ENCODE measurements at regions not wholly inside any gene's neighbourhood (a gene's known extent, or its start where the extent isn't known, plus 50 kb on each side); places are given as distances from the start of the nearest gene placed in this dataset.

DNA sequence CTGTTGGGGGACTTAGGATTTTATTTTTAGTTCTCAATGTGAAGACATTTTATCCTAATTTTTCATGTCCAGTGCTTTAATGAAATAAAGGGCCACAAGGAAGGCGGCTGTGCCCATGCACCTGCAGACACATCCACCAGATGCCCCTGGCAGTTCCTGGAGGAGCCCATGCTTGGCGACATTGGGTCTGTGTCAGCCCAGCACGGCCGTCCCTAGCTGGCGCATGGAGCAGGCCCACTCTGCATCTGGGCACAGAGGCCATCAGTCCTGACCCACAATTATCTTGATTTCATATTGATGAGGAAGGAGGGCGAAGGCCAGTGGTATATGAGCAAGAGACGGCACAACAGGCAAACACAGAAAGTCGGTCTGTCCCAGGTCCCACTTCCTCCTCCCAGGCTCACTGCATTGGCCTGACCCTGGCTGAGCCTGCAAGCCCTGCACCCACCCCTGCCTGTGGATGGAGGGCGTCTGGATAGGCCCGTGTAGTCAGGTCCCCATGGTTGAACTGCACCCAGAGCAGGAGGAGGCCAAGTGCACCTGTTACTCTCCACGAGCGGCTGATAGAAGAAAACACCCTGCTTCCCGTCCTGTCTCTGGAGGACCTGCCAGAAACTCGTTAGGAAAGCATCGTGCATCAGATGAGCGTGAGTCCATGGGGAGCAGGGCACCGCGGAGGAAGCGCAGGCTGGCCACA lies 296.9 kb downstream of the BRD1 start:
- Histone ChIP-seq H2AFZ (ENCODE audit: low read depth, low read length) (no peak overlapping the region), H3K36me3 (ENCODE audit: insufficient read depth, low read length) (no peaks in the 10 kb centered on the region), H3K4me1 (ENCODE audit: insufficient read depth, low read length) (no peaks in the 10 kb centered on the region), H3K9me3 (ENCODE audit: low read length) (no peaks in the 10 kb centered on the region), H3K27me3 (ENCODE audit: insufficient read depth, low read length) (peaks cover 4% of the 10 kb centered on the region), H3K4me3 (ENCODE audit: low read length) (no peak overlapping the region)

DNA sequence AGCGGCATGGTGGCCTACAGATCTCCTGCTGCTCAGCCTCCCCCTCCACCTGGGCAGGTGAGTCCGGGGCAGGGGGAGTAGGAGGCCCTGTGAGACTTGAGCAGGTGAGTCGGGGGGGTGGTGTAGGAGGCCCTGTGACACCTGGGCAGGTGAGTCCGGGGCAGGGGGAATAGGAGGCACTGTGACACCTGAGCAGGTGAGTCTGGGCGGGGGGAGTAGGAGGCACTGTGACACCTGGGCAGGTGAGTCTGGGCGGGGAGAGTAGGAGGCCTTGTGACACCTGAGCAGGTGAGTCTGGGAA lies 299.3 kb downstream of the BRD1 start:
- H3K4me3 ChIP-seq (ENCODE audit: low read length), result no peak overlapping the region
- no peaks in the 10 kb centered on the region for H3K9me3 ChIP-seq (ENCODE audit: low read length)
- no peaks in the 10 kb centered on the region for H3K27me3 ChIP-seq (ENCODE audit: insufficient read depth, low read length)
- H3K36me3 ChIP-seq (ENCODE audit: insufficient read depth, low read length), result no peaks in the 10 kb centered on the region
- H2AFZ ChIP-seq (ENCODE audit: low read depth, low read length), result no peak overlapping the region
- H3K4me1 ChIP-seq (ENCODE audit: insufficient read depth, low read length), result no peaks in the 10 kb centered on the region

DNA sequence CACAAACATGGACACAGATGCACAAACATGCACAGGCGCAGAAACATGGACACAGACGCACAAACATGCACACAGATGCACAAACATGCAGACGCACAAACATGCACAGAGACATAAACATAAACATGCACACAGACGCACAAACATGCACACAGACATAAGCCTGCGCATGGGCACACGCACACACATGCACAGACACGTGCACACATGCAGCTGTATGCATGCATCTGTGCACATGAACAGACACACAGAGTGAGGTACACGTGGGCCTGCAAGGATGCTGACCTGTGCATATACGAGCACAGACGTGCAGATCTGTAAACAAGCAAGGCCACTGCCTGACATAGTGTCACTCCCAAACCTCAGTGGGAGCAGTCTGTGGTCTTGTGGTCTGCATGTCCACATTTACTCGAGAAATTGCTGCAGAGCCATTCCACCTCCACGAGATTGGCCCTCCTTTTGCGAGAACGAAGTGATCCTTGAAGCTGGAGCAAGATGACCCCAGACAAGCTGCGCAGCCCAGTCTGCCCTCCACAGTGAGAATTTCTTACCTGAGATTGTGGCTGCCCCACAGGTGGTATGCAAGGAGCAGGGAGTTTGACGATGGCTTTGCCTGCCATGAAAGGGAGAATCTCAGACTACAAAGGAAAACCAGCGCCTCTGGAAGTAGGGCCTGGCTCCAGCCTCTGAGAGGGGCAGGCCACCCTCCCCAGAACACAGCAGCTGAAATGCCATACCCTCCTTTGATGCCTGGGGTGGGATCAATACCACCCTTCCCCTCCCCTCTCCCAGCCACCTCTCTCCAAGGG lies 299.9 kb downstream of the BRD1 start:
- no peaks in the 10 kb centered on the region for H3K36me3 ChIP-seq (ENCODE audit: insufficient read depth, low read length)
- H3K4me3 ChIP-seq (ENCODE audit: low read length), result no peak overlapping the region
- H3K27me3 ChIP-seq (ENCODE audit: insufficient read depth, low read length), result no peaks in the 10 kb centered on the region
- no peaks in the 10 kb centered on the region for H3K9me3 ChIP-seq (ENCODE audit: low read length)
- H2AFZ ChIP-seq (ENCODE audit: low read depth, low read length), result no peak overlapping the region
- no peaks in the 10 kb centered on the region for H3K4me1 ChIP-seq (ENCODE audit: insufficient read depth, low read length)

DNA sequence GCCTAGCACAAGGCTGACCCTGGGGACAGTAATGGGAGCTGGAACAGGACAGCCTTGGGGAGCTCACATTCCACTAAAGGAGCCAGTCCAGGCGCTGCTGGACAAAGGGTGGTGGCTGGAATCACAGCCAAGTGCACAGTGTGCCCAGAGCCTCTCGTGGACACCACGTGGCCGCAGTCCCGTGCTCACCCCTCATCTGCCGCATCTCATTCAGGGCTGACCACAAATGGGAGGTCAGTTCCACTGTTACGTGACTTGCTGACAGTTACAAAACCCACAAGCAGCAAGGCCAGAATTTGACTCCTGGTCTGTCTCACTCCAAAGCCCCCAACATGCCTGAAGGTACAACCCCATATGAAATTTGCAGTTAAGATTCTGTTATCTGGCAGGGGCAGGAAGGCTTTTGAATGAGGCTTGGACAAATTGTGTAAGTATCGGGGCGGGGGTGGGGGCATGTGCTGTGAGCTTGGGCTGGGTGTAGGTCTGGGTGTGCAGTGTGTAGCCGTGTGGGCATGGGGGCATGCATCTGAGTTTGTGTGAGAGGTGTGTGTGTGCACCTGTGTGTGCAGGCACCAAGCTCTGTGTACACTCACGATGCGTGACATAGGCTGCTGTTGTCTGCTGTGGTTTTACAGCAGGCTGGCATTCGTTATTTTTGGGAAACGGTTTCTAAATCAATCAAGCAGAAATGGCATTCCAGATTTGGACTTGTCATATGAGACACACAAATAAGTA lies 301.7 kb downstream of the BRD1 start:
- no peaks in the 10 kb centered on the region for H3K36me3 ChIP-seq (ENCODE audit: insufficient read depth, low read length)
- no peak overlapping the region for H2AFZ ChIP-seq (ENCODE audit: low read depth, low read length)
- no peaks in the 10 kb centered on the region for H3K4me1 ChIP-seq (ENCODE audit: insufficient read depth, low read length)
- no peaks in the 10 kb centered on the region for H3K27me3 ChIP-seq (ENCODE audit: insufficient read depth, low read length)
- H3K4me3 ChIP-seq (ENCODE audit: low read length), result no peak overlapping the region
- no peaks in the 10 kb centered on the region for H3K9me3 ChIP-seq (ENCODE audit: low read length)

DNA sequence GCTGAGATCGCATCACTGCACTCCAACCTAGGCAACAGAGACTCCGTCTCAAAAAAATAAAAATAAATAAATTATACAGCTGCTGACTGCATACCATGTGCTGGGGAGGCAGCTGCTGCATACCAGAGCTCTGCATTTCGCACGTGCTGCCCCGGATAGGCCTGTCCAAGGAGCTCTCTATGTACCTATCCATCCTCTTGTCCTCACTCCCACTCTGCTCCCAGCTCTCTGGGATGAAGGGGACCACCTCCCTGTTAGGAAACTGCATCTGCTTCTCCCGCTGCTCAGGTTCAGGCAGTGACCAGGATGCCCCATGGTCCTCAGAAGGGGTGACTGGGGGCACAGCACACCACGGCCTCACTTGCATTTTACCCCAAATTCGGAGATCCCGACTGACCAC lies 302.3 kb downstream of the BRD1 start:
- no peaks in the 10 kb centered on the region for H3K4me1 ChIP-seq (ENCODE audit: insufficient read depth, low read length)
- H3K36me3 ChIP-seq (ENCODE audit: insufficient read depth, low read length), result no peaks in the 10 kb centered on the region
- H3K9me3 ChIP-seq (ENCODE audit: low read length), result peaks cover 1% of the 10 kb centered on the region
- H2AFZ ChIP-seq (ENCODE audit: low read depth, low read length), result no peak overlapping the region
- H3K27me3 ChIP-seq (ENCODE audit: insufficient read depth, low read length), result no peaks in the 10 kb centered on the region
- no peak overlapping the region for H3K4me3 ChIP-seq (ENCODE audit: low read length)

DNA sequence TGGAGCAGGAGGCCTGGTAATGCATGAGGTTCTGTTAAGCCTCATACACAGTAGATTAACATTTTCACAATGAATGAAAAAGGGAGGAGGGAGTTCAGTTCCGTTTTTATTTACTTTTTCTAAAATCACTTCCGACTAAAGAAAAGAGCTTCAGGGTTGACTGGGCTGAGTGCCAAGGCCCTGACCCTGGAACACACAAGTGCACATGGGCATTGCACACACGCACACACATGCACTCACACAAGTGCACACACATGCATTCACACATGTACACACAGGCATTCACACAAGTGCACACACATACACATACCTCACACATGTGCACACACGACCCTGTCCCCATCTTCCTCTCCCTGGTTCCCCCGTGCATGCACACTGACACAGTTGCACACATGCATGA lies 303.3 kb downstream of the BRD1 start:
- Histone ChIP-seq H2AFZ (ENCODE audit: low read depth, low read length) (no peak overlapping the region), H3K27me3 (ENCODE audit: insufficient read depth, low read length) (no peaks in the 10 kb centered on the region), H3K9me3 (ENCODE audit: low read length) (peaks cover 1% of the 10 kb centered on the region), H3K36me3 (ENCODE audit: insufficient read depth, low read length) (no peaks in the 10 kb centered on the region), H3K4me3 (ENCODE audit: low read length) (no peak overlapping the region), H3K4me1 (ENCODE audit: insufficient read depth, low read length) (no peaks in the 10 kb centered on the region)

DNA sequence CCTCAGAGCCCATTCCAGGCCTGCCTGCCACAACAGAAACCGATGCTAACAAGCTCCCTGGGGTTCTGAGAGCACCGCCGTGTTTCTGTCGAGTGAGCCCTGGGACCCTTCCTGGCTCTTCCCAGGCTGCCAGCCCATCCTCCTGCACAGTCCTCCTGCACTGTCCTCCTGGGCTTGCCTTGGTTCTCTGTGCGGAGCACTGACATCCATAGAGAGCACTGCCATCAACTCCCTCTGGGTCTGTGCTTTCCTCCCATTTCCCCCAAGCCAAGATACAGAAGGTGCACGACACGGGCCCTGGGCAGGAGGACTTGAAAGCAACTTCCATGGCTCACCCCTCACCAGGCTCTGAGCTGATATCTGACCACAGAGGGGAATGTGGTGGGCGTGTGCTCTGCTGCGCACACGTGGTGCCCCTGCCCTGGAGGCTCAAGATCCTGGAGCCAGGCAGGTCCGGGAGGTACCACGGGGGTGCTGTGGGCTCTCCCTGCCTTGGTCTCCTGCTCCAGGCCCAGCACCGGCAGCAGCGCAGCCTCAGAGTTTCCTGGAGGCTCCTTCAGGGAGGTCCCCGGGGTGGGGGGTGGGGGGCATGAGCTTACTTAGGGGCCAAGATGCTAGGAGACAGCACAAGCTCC lies 304.2 kb downstream of the BRD1 start:
- Histone ChIP-seq H2AFZ (ENCODE audit: low read depth, low read length) (no peak overlapping the region), H3K36me3 (ENCODE audit: insufficient read depth, low read length) (no peaks in the 10 kb centered on the region), H3K4me3 (ENCODE audit: low read length) (no peak overlapping the region), H3K27me3 (ENCODE audit: insufficient read depth, low read length) (no peaks in the 10 kb centered on the region), H3K9me3 (ENCODE audit: low read length) (peaks cover 1% of the 10 kb centered on the region), H3K4me1 (ENCODE audit: insufficient read depth, low read length) (no peaks in the 10 kb centered on the region)

DNA sequence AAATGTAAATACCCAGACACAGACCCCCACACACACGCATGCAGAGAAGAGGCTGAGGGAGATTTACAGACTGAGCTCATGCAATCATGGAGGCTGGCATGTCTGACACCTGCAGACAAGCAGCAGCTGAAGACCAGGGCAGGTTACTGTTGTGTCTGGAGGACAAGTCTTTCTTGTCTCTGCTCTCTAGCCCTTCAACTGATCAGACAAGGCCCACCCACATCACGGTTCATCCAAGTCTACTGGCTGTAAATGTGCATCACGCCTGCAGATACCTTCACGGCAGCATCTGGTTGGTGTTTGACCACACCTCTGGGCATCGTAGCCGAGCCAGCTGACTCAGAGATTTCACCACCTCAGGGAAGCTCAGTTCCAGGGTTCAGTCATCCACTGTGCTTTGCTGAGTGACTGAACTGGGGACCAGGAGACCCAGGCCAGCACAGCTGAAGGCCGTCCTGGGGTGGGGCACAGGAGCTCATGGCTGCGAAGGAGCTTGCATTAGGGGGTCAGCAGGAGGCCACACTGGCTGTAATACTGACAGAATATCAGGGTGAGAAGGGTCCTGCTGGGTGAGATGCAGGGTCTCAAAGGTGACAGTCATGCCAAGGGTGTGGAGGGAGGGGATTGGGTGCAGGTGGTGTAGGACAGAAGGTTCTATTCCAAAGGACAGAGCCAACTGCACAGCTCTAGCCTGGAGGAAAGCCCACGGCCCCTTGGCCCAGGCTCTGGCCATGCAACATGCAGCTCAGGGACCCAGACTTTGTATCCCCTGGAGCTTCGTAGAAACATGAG lies 304.9 kb downstream of the BRD1 start:
- Histone ChIP-seq H3K4me3 (ENCODE audit: low read length) (no peak overlapping the region), H3K27me3 (ENCODE audit: insufficient read depth, low read length) (no peaks in the 10 kb centered on the region), H3K36me3 (ENCODE audit: insufficient read depth, low read length) (no peaks in the 10 kb centered on the region), H2AFZ (ENCODE audit: low read depth, low read length) (no peak overlapping the region), H3K9me3 (ENCODE audit: low read length) (peaks cover 1% of the 10 kb centered on the region), H3K4me1 (ENCODE audit: insufficient read depth, low read length) (no peaks in the 10 kb centered on the region)

DNA sequence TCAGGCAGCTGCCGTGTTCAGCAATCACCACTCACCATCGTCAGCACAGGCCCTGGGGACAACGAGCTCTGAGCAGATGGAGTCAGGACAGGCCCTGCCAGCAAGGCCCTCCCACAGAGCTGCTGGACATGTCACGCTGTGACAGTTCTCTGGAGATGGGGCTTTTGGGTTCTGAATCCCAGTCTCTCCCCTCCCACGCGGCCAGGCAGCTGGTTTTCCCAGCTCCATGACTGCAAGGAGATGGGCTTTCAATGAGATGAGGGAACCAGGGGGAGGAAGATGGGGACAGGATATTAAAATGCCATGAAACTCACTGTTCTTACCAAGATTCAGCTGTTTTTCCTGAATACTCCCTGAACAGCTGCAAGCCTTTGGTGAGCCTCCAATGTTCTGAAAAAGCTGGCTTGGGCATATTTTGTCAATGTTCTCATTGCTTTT lies 305.9 kb downstream of the BRD1 start:
- no peaks in the 10 kb centered on the region for H3K27me3 ChIP-seq (ENCODE audit: insufficient read depth, low read length)
- no peaks in the 10 kb centered on the region for H3K36me3 ChIP-seq (ENCODE audit: insufficient read depth, low read length)
- H3K4me1 ChIP-seq (ENCODE audit: insufficient read depth, low read length), result no peaks in the 10 kb centered on the region
- H2AFZ ChIP-seq (ENCODE audit: low read depth, low read length), result no peak overlapping the region
- peaks cover 1% of the 10 kb centered on the region for H3K9me3 ChIP-seq (ENCODE audit: low read length)
- H3K4me3 ChIP-seq (ENCODE audit: low read length), result no peak overlapping the region

DNA sequence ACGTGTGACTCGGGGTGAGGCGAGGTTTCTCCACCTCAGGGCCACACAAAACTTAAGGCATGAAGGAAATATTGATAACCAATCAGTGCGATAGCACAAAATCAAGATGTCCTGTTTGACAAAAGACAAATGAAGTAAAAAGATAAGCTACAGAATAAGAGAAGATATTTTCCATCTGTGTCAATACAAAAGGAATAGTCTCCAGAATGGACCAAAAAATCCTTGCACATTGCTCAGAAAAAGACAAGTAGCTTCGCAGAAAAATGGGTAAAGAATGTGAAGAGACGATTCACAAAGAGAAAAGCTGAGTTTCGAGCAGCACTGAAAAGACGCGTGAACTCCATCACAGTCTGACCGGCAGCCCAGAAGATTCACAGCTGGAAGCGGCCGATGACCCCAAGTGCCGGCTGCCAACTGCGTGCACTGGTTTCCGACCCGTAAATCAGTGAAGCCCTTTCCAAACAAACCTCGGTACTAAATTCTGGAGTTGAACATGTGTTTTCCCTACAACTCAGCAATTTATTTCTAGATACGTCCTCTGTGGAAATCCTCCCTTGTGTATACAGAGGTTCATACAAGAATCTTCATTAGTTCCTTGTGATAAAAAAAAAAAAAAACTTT lies 308.4 kb downstream of the BRD1 start:
- Histone ChIP-seq H3K27me3 (ENCODE audit: insufficient read depth, low read length) (no peaks in the 10 kb centered on the region), H2AFZ (ENCODE audit: low read depth, low read length) (no peak overlapping the region), H3K4me1 (ENCODE audit: insufficient read depth, low read length) (no peaks in the 10 kb centered on the region), H3K9me3 (ENCODE audit: low read length) (peaks cover 1% of the 10 kb centered on the region), H3K36me3 (ENCODE audit: insufficient read depth, low read length) (no peaks in the 10 kb centered on the region), H3K4me3 (ENCODE audit: low read length) (no peak overlapping the region)

DNA sequence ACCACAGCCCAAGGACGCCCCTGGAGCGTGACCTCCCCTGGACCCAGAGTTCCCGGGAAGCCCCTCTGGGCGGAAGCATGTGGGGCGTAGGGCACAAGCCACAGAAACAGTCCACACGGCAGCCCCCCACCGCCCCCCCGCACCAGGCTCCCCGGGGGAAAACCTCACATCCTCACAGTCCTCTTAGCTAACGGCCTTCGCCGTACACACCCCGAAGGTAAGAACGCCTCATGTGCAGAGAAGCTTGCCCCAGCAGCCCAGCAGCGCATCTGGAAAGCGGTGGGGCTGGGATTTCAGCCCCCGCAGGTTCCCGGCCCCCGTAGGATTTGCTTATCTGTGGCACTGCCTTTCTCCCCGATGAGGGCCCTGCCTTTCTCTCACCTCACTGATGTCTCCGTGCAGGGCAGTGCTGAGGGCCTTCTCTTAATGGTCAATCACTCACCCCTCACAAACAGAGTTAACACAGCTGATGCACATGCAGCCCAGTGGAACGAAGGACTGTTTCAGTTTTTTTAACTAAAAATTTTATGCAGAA lies 309.2 kb downstream of the BRD1 start:
- H2AFZ ChIP-seq (ENCODE audit: low read depth, low read length), result no peak overlapping the region
- no peaks in the 10 kb centered on the region for H3K4me1 ChIP-seq (ENCODE audit: insufficient read depth, low read length)
- H3K36me3 ChIP-seq (ENCODE audit: insufficient read depth, low read length), result no peaks in the 10 kb centered on the region
- no peak overlapping the region for H3K4me3 ChIP-seq (ENCODE audit: low read length)
- H3K9me3 ChIP-seq (ENCODE audit: low read length), result peaks cover 1% of the 10 kb centered on the region
- H3K27me3 ChIP-seq (ENCODE audit: insufficient read depth, low read length), result no peaks in the 10 kb centered on the region

DNA sequence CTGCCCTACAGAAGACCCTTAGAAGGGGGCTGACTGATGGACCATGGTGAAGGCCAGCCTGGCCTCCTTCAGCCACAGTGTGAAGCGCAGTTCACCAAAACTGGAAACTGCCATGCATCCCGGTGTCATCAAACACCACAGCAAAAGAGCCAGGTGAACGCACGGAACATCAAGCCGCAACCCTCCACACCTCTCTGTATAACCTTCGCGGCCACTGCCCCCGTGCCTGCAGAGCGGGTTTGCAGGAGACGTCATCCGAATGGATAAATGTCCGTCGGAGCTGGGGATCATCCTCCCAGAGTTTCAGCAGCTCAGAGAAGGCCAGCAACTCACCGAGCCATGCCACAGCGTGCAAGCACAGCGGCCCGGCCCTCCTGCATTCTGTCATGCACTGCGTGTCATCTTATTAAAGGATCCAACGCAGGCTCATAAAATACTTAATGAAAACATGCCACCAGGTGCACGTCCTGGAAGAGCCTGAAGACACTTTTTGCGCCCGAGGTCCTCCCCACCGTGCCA lies 309.9 kb downstream of the BRD1 start:
- Histone ChIP-seq H3K4me1 (ENCODE audit: insufficient read depth, low read length) (no peaks in the 10 kb centered on the region), H2AFZ (ENCODE audit: low read depth, low read length) (no peak overlapping the region), H3K36me3 (ENCODE audit: insufficient read depth, low read length) (no peaks in the 10 kb centered on the region), H3K27me3 (ENCODE audit: insufficient read depth, low read length) (no peaks in the 10 kb centered on the region), H3K9me3 (ENCODE audit: low read length) (peaks cover 1% of the 10 kb centered on the region), H3K4me3 (ENCODE audit: low read length) (no peak overlapping the region)

Data from neuron (in vitro differentiated cells).